Esophagus mucosa (tissue), 1 donor: ENCODE measurements at regions not wholly inside any gene's neighbourhood (a gene's known extent, or its start where the extent isn't known, plus 50 kb on each side); places are given as distances from the start of the nearest gene placed in this dataset.
"Not testable (repeated sequence)": the region's sequence is repeated elsewhere in the genome, so short reads cannot be mapped to it uniquely, and the experiment has no call there.

Experiments
- ATAC-seq: fragments of 200-7000 bp; cut with Tn5 transposase; one replicate; pipeline ENCODE4 v1.9.1; 2020
- donor health status: DM: yes; HTN: yes; CAD: no.

DNA sequence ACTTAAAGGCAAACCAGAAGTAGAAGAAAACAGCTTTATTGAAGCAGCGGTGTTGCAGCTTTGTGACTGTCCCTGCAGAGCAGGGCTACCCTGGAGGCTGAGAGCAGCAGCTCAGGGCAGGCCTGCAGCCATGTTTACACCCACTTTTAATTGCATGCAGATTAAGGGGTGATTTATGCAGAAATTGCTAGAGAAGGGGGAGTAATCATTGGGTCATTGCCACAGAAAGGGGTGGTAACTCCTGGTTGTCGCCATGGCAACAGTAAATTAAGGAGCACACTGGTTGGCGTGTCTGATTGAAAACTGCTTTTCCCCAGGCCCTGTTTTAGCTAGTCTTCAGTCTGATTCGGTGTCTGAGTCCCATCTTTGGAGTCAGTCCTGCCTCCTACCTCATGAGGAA is 195.4 kb upstream of the HDAC4 start:
- no peak for ATAC-seq

DNA sequence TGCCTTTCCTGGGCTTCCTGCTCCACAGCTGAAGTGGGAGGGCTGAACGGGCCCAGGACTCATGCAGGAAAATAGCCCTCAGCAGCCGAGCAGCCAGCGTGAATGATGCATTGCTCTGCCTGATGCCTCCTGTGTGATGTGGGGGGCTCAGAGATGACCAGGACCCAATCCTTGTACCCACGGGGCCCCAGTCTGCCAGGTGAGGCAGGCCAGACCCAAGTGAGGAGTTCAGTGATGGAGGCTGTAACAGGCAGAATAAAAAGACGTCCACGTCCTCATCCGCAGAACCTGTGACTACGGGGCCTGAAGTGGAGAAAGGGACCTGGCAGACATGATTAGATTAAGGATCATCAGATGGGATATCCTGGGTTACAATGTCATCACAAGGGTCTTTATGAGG is 194.9 kb upstream of the HDAC4 start:
- no peak for ATAC-seq

DNA sequence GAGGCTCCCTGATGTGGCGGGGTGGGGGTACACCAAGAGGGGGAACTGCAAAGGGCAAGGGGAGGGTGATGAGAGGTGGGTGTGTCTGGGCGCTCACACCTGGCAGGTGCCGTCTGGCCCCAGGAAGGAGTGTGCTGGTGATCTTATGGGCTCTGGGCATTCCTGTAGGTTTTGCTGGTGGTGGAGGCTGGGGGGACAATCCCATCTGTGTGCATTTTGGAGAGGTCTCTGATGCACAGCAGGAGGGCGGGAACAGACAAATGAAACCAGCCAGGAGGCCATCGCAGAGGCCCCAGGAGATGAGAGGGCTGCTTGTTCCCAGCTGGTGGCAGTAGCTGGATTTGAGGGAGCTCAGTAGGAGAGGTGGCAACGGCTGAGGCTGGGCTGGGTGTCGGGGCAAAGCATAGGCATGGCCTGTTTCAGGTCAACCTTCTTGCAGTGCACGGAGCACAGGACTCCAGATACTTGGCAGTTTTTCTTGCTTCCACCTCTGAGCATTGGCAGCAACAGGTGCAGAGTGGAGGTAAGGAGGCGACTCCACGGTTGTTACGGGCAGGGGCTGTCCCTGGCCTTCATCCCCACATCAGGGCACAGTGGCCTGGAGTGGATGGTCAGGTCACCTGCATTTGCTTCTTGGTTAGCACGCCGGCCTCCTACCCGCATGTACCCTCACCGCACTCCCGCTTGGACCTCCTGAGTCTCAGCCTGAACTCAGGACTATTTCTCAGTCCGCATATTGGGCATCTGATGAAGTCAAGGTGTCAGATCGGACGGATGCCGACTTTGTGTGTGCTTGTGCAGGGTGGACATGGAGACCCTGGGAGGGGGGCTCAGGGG is 194.2 kb upstream of the HDAC4 start:
- ATAC-seq, result no peak

DNA sequence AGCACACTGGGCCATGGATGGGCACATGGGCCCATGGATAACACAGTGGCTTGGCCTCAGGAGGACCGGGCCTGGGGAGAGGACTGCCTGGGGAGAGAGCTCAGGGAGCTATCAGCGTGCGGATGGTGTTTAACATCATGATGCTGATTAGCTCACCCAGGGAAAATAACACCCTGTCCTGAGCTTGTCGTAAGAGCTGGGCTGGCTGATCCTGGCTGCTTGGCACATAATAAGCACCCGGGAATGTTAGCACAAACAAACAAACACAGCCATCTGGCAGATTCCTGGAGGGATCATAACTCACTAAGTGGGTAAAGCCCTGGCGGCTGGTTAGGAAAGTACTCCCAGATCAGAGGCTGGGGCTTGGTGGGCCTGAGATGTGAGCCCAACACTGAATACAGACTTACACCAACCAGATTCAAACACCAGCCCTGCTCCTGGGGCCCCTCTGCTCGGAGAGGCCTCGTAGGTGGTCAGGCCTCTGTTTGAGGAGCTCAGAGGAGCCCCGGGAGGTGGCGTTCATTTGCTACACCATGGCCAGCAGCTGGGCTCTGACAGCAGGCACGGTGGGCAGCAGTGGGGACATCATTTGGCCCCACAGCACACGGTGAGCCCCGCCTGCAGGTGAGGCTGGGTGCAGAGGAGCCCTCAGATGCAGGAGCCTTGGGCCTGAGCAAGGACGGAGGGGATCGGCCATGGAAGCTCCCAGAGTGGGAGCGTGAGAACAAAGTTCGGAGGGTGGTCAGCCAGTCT is 193.4 kb upstream of the HDAC4 start:
- ATAC-seq, result no peak

DNA sequence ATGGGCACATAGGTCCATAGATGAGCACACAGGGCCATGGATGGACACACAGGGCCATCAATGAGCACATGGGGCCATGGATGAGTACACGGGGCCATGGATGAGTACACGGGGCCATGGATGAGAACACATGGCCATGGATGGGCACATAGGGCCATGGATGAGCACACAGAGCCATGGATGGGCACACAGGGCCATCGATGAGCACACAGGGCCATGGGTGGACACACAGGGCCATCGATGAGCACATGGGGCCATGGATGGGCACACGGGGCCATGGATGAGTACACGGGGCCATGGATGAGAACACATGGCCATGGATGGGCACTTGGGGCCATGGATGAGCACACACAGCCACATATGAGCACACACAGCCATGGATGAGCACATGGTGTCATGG is 192.6 kb upstream of the HDAC4 start:
- ATAC-seq, result no peak

DNA sequence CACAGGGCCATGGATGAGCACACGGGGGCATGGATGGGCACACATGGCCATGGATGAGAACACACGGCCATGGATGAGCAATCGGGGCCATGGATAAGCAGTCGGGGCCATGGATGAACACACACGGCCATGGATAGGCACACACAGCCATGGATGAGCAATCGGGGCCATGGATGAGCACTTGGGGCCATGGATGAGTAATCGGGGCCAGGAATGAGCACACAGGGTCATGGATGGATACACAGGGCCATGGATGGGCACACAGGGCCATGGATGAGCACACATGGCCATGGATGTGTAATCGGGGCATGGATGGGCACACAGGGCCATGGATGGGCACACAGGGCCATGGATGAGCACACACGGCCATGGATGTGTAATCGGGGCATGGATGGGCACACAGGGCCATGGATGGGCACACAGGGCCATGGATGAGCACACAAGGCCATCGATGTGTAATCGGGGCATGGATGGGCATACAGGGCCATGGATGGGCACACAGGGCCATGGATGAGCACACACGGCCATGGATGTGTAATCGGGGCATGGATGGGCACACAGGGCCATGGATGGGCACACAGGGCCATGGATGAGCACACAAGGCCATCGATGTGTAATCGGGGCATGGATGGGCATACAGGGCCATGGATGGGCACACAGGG is 191.9 kb upstream of the HDAC4 start:
- not testable (repeated sequence) for ATAC-seq

DNA sequence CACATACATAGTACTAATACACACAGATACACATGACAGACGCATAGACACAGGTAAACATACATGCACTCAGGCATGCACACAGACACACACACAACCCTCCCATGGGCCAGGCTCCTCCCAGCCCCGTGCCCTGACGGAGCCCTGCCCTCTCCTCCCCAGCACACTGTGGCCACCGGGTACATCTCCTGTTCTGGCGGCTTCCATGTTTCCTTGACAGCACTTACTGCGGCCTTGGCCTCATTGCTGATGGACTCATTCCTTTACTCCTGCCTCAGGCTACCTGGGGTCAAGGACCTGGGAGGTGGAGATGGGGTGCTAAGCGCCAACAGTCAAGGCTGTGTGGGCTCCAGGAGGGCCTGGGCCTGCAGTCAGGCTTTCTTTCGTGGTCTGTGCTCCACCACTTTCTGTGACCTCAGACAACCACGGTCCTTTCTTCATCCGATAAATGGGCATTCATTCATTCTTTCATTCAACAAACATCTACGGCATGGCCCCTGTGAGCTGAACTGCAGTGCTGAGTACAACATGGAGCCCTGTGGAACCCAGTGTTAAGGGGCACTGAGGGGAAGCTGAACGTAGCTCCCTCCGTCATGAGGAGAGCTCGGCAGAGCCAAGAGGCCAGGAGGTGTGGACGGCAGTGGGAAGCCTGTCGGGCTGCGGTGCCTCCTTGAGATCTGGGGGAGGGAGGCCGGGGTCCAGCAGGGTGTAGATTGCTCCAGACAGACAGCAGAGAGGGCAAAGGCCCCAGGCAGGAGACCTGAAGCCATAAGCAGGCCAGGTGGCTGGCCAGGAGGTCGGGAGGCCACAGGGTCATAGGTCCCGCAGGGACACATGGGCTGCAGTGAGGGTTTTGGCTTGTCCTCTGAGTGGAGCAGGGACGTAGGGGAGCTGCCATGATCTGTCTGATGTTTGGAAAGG is 190.4 kb upstream of the HDAC4 start:
- no peak for ATAC-seq

DNA sequence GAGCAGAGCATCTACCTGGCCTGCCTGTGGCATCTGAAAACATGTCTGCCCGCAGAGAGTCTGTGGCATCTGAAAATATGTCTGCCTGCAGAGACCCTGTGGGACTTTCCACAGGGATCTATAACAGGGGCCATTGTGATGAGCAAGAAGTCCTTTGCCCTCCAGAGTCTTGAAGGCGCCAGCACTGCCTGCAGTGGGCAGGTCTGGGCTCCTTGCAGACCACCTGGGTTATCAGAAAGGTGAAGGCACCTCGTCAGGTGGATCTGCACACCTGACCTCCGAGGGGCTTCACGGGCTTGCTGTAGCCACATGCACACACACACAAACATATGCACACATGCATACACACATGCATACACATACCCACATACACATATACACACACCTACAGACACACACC is 189.5 kb upstream of the HDAC4 start:
- ATAC-seq, result no peak

DNA sequence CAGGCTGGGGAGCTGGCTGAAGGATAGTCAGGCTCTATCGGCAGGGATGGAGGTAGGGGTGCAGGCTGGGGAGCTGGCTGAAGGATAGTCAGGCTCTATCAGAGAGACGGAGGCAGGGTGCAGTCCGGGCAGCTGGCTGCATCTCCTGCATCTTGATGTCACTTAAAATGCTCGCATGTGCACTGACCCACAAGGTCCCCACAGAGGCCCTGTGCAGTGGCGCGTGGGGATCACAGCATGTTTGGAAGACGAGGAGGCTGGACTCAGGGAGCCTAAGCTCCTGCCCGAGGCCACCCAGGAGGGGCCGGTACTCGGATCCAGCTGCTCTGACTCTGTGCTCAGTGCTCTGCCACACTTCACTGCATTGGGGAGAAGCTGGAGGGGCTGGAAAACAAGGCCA is 189.0 kb upstream of the HDAC4 start:
- no peak for ATAC-seq

DNA sequence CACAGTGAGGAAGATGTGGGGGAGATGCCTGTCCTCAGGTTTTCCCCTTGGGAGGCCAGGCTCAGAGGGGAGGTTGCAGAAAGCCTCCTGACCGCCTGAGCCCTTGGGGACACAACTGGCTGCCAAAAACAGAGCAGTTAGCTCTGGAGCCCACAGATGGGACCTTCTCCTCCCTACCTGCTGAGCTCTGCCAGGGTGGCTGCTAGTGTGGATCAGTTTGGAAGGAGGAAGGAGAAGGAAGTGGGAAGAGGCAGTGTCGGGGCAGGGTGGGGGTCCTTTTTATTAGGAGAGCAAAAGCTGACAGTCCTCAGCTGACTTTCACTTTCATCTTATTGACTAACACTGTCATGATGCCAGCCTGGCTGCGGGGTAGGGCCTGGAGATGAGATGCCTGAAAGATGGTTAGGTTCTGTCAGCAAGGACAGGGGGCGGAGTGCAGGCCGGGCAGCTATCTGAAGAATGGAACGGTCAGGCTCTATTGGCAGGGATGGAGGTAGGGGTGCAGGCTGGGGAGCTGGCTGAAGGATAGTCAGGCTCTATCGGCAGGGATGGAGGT is 188.5 kb upstream of the HDAC4 start:
- ATAC-seq, result no peak

DNA sequence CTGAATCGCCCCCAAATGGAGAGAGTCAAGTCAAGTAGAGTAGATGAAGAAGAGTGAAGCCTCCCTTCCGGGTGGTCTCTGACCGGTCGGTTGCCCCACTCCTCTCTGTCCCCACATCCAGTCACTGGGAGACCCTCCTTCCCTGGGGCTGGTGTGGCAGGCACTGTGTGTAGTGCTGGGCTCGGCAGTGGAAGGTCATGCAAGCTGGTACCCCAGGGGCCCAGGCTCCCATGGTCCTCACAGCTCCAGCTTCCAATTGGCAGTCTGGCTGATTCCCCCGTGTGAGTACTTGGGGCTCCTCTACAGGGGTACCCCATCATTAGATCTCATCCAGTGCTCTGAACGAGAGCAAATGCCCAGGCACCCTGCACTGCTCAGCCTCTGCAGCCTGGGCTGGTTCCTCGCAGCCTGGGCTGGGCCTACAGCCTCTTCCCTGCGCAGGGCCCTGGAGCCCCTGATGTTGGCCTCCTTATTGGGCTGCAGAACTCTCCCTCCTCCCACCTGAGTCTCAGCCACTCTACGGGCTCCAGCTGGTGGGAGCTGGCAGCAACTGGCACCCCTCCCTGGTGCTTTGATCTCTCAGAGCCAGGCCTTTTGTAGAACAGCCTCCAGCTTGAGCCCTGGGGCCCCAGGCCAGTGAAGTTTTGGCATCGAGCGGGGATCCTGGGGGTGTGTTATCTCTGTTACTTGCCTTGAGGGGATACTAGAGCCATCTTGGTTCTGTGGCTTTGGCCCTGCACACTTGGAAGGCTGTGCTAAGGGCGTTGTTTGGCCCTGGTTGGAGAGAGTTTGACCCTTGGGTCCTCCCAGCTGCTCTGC is 187.8 kb upstream of the HDAC4 start:
- no peak for ATAC-seq

DNA sequence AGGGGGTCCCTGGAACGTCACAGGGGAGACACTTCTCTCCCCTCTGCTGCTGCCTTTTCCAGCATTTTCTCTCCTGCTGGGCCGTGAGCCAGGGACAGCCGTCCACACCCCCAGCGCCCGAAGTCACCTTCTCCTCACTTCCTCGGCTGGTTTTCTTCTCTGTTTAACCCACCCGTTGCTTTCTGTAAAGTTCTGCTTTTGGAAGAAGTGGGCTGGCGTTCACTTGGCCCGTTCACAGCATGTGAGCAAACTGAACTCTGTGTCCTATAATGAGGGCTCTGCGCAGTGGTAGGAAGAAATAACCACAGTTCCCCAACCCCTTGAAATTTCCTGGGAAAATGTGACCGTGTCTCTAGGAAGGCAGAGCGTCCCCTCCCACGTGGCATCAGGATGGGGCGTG is 187.0 kb upstream of the HDAC4 start:
- ATAC-seq, result no peak

DNA sequence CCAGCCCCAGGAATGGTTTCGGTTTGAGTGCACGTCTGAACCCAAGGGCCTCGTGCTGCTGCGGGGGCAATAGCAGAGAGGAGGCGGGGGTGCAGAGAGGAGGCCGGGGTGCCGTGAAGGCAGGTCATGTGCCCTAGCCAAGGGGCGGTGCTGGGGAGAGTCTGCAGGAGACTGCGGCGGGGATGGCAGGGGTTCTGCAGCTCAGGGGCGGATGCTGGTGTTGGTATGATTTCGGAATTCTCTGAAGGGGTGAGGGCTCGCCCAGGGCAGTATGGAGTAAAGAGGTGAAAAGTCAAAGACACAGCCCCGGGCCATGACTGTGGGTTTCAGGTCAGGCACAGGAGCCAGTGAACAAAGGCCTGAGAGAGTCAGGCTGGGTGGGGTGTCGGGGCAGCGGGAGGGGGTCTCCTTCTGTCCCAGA is 186.5 kb upstream of the HDAC4 start:
- ATAC-seq, result no peak

DNA sequence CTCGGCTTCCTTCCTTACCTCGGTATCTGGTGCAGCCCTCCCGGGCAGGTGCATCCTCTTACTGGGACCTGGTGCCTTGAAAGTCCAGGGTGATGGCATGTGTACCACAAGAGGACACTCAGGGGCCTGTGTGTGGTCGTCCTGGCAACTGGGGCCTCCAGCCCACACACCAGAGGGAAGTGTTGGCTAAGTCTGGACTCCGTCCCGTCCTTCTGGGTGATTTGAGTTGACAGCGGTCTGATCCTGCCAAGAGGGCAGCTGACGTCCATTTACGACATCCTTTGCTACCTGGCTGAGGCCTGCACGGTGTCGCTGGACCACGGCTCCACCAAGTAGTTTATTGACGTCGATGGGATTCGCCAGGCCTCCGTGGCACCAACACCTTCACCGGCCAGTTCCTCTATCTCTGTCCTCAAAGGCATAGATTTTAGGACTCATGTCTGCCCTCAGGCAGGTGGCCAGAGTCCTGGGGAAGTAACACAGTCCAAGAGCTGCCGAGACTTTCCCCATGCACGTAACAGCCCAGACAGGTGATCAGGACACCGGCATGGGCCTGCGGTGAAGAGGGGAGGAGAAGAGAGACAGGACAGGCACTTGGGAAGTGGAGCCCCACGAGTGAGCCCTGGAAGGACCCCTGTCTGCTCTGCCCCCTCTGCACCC is 186.0 kb upstream of the HDAC4 start:
- ATAC-seq, result no peak

DNA sequence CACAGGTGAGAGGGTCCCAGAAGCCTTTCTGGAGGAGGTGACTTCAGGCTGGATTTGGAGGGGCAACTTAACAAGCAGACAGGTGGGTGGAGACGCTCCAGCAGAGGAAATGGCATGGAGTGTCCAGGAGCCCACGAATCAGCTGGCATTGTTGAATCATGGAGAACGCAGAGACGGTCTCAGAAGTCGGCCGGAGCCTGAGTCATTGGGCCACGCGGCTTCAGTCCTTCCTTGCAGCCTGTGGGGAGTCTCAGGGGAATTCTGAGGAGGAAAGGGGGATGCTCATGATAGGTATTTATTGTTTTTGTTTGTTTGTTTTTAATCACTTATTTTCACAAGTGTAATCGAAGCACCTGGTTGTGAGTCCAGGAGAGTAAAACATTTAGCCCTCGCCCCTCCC is 184.6 kb upstream of the HDAC4 start:
- no peak for ATAC-seq

DNA sequence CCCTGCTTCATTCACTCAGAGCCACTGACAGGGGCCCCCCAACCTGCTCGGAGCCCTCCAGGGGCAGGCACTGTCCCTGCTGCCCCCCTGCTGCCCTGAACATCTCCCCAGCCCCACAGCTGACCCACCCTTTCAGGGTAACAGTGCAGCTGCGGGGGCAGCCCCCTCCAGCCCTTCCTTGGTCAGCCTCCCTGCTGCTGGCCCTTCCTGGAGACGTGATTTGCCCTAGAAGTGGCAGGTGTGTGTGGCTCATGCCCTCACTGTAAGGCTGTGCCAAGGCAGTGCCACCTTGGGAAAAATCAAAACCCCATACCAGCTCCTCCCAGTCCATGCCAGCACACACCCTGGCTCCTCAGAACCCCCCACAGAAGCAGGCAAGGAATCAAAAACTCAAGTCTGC is 184.2 kb upstream of the HDAC4 start:
- ATAC-seq, result no peak

DNA sequence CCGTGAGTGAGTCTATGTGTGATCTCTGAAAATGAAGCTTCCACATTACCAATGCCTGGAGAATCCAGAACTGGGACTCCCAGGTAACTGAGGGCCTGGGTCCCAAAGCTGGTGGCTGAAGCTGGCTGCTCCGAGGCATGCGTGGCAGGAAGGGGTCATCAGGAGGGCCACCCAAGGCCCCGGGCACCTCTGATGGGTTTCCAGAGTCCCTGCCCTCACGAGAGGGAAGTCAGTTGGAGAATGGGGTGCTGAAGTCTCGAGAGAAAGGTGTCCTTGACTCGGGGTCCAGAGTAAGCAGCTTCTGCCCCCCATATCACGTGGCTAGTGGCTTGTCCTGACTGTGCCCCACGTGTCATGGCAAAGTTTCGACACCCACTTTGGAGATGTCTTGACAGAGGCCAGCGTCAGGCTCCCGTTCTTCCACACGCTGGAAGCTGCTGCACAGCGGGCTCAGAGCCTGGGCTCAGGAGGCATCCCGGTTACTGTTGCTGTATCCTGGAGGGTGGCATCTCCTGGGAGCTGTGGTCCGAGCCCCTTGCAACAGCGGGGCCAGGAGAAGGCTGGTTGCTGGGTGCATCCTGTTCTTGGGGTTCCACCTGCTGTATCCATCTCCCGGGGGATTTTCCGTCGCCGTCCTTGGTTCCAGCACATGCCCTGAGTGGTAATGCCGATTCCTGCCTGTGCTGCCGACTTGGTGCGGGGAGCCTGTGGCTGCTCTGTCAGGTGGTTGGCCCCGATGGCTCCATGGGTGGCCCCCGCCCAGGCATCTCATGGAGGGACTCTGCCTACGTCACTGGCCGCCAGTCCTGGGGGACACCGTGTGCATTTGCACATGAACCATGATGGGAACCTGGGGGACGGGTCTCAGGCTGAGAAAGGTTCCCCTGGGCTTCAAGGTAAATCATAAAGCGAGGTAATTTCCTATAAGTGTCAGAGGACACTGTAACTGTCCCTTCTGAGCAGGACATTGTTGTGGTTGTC is 183.3 kb upstream of the HDAC4 start:
- no peak for ATAC-seq

DNA sequence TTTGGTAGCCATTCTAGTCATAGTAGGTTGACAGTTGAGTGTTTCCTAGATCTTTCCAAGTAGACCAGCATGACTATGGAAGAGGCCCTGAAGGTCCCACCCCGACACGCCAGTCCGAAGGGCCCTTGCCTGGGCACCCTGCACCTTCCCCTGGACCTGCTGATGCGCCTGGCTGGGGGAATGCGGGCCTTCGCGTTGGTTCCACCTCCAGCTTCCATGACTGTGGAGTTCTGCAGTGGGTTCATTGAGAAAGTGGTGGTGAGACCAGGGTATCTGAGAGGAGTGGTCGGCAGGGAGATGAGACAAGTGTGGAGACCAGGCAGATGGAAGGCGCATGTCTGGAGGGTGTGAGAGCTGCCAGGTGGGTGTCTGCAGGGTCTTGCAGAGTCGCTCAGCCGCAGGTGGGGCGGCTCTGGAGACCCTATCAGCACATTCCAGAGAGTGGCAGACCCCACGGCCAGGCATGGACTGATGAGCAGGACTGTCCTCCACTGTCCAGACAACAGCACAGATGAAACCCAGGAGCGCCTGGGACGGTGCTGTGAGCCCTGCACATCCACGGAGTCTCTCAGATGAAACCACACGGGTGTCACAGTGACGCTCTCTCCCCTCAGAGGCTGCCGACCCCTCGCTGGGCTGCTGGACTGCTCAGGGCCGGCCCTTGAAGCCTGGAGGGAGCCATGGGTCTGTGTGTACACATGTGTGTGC is 182.5 kb upstream of the HDAC4 start:
- ATAC-seq, result no peak

DNA sequence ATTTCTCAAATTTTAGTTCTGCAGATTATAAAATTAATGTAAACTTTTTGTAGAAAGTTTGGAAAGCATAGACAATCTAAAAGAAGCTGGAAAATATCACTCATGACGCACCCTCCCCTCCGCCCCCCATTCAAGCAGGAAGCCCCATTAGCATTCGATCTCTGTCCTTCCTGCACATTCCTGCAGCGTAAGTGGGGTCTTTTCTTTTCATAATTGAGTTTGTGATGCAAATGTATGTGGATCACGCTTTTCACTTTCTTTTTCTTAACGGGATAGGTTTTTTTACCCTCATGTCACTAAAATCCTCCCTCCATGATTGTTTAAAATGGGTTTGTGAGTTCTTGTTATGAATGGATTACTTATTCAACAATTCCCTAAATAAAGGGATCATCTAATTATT is 181.7 kb upstream of the HDAC4 start:
- ATAC-seq, result no peak
